GM10266 (cell line): ENCODE measurements at regions not wholly inside any gene's neighbourhood (a gene's known extent, or its start where the extent isn't known, plus 50 kb on each side); places are given as distances from the start of the nearest gene placed in this dataset.

Experiments
- DNase-seq: peaks from one replicate; pipeline ENCODE4 v3.0.0; 2012; ENCODE audit errors: extremely low spot score
- CTCF ChIP-seq: IDR thresholded peaks from 2 replicates; pipeline ENCODE4 v1.5.1; 2012; ENCODE audit warnings: mild to moderate bottlenecking, low read depth; ENCODE audit not compliant: control insufficient read depth, insufficient read depth; ENCODE audit errors: missing control alignments

GRCh38 chr4:85147481-85148076 is 181.1 kb upstream of the WDFY3 start:
- peak; percentile 20 for DNase-seq
- TF ChIP-seq CTCF: peak; percentile 46

GRCh38 chr4:85149676-85150075 is 183.2 kb upstream of the WDFY3 start:
- TF ChIP-seq CTCF: no peak
- no peak for DNase-seq

- no peak for DNase-seq
- no peak for TF ChIP-seq CTCF
These were observed 184.9 kb upstream of the WDFY3 start for GRCh38 chr4:85151371-85151770.

GRCh38 chr4:85151786-85152185 is 185.3 kb upstream of the WDFY3 start:
- no peak for TF ChIP-seq CTCF
- DNase-seq: no peak

- no peak for DNase-seq
These were observed 186.0 kb upstream of the WDFY3 start for GRCh38 chr4:85152480-85152879.

DNA sequence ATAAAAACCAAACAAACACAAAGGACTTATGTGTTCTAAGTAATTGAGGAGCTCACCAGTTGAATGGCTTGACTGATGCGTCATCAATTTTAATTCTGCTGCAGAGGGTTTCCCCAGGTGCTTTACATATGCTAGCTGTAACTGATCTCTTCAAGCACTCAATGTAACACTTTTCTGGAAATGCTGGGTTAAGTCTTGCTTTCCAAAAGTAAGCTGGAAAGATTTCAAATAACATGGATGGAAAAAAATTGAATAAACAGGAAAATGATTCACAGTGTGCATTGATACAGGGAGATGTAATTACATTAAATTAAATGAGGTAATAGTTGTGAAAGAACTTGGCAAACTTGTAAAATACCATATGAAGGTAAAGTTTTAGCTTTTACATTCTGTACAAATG is 186.7 kb upstream of the WDFY3 start:
- TF ChIP-seq CTCF: no peak
- no peak for DNase-seq

More at GRCh38 chr4:85152480-85152879, 186.0 kb upstream of the WDFY3 start:
- TF ChIP-seq CTCF: no peak

DNA sequence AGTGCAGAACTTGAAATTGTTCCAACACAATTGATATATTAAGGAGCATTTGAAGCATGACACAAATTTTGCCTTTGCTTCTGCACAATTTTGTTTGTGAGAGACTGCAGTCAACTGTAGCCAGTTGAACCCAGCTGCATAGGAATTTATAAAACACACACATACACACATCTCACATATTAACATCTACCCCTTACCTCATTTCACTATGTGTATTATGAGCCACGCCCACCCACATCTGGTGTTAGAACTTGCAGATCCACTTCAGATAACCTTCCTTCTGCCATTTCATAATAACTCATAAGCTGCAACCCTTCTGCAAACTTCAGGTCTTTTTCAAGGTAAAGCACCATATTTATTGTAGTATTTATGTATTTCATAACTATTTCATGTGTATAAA is 188.1 kb upstream of the WDFY3 start:
- DNase-seq: no peak
- no peak for TF ChIP-seq CTCF
